WTC11 (cell line): ENCODE measurements at regions not wholly inside any gene's neighbourhood (a gene's known extent, or its start where the extent isn't known, plus 50 kb on each side); places are given as distances from the start of the nearest gene placed in this dataset.

ENCODE experiments used
- CTCF ChIP-seq: fragments of 200-600 bp; IDR thresholded peaks from 2 replicates; pipeline ENCODE4 v1.8.0; 2022; ENCODE audit warnings: antibody characterized with exemption
- ESRRA ChIP-seq: sonication (generic); formaldehyde crosslinking; IDR thresholded peaks from 2 replicates; pipeline ENCODE4 v1.8.1; 2022; ENCODE audit warnings: mild to moderate bottlenecking, missing genetic modification reagents, borderline replicate concordance
- ETV6 ChIP-seq: sonication (generic); formaldehyde crosslinking; IDR thresholded peaks from 2 replicates; pipeline ENCODE4 v1.8.1; 2022; ENCODE audit warnings: mild to moderate bottlenecking, missing genetic modification reagents
- FOXK1 ChIP-seq: sonication (generic); formaldehyde crosslinking; IDR thresholded peaks from 2 replicates; pipeline ENCODE4 v1.8.0; 2022; ENCODE audit warnings: mild to moderate bottlenecking, moderate library complexity, missing genetic modification reagents
- MXD4 ChIP-seq: fragments of 250-450 bp; sonication (Bioruptor Pico); IDR thresholded peaks from 2 replicates; pipeline ENCODE4 v1.8.0; 2021; ENCODE audit warnings: mild to moderate bottlenecking, moderate library complexity, borderline replicate concordance
- NR1H2 ChIP-seq: sonication (generic); formaldehyde crosslinking; IDR thresholded peaks from 2 replicates; pipeline ENCODE4 v1.9.0; 2021; ENCODE audit warnings: mild to moderate bottlenecking, moderate library complexity, missing genetic modification reagents
- ZBTB43 ChIP-seq: sonication (generic); formaldehyde crosslinking; IDR thresholded peaks from 2 replicates; pipeline ENCODE4 v1.8.1; 2023; ENCODE audit warnings: mild to moderate bottlenecking, missing genetic modification reagents
- TF ChIP-seq, protein P1 (sequence below): sonication (generic); formaldehyde crosslinking; IDR thresholded peaks from 2 replicates; pipeline ENCODE4 v1.8.0; 2022; ENCODE audit warnings: mild to moderate bottlenecking, missing genetic modification reagents
- TF ChIP-seq, protein P2 (sequence below): sonication (generic); formaldehyde crosslinking; IDR thresholded peaks from 2 replicates; pipeline ENCODE4 v1.8.1; 2023; ENCODE audit warnings: mild to moderate bottlenecking, missing genetic modification reagents, moderate library complexity

GRCh38 chr3:132124096-132124495 lies 89.3 kb upstream of the CPNE4 start:
- TF ChIP-seq, protein P1, sequence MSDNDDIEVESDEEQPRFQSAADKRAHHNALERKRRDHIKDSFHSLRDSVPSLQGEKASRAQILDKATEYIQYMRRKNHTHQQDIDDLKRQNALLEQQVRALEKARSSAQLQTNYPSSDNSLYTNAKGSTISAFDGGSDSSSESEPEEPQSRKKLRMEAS (CRISPR knock-in tag) = no peak
- no peak for TF ChIP-seq ZBTB43 (CRISPR knock-in tag)
- TF ChIP-seq NR1H2 (CRISPR knock-in tag) = no peak
- TF ChIP-seq ETV6 (CRISPR knock-in tag) = no peak
- no peak for TF ChIP-seq CTCF
- TF ChIP-seq, protein P2, sequence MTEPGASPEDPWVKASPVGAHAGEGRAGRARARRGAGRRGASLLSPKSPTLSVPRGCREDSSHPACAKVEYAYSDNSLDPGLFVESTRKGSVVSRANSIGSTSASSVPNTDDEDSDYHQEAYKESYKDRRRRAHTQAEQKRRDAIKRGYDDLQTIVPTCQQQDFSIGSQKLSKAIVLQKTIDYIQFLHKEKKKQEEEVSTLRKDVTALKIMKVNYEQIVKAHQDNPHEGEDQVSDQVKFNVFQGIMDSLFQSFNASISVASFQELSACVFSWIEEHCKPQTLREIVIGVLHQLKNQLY (CRISPR knock-in tag) = no peak
- no peak for TF ChIP-seq ESRRA (CRISPR knock-in tag)
- no peak for TF ChIP-seq MXD4
- no peak for TF ChIP-seq FOXK1 (CRISPR knock-in tag)
